ENCODE measurements at regions not wholly inside any gene's neighbourhood (a gene's known extent, or its start where the extent isn't known, plus 50 kb on each side); places are given as distances from the start of the nearest gene placed in this dataset.
"Not testable (repeated sequence)": the region's sequence is repeated elsewhere in the genome, so short reads cannot be mapped to it uniquely, and the experiment has no call there.

- no peaks in the 10 kb centered on the region for H3K9me3 ChIP-seq (ENCODE audit: control insufficient read depth, low read depth, low read length)
- dilution Hi-C loops (cut with MboI; ENCODE audit: extremely low pct_ligation_motif_present, low sequenced_read_pairs) = no loop called here
- no peak overlapping the region for H3K9ac ChIP-seq (ENCODE audit: control insufficient read depth, extremely low read depth, insufficient read depth, low read length)
- no peak overlapping the region for H3K27ac ChIP-seq (ENCODE audit: control insufficient read depth, insufficient read depth, low read length)
- H3K36me3 ChIP-seq (ENCODE audit: control insufficient read depth in 2 of 2, extremely low read depth in 1 of 2, insufficient read depth in 2 of 2, low read length in 2 of 2) = no peaks in the 10 kb centered on the region
- no peaks in the 10 kb centered on the region for H4K20me1 ChIP-seq (ENCODE audit: control insufficient read depth, extremely low read depth, insufficient read depth, low read length)
- no peaks in the 10 kb centered on the region for H3K9me1 ChIP-seq (ENCODE audit: control insufficient read depth, extremely low read depth, insufficient read depth, low read length)
- FAIRE-seq = no peak
- no peak overlapping the region for H3K4me2 ChIP-seq (ENCODE audit: control insufficient read depth, extremely low read depth, insufficient read depth, low read depth, low read length)
- H3K4me1 ChIP-seq (ENCODE audit: control insufficient read depth, extremely low read depth, insufficient read depth, low read length) = no peaks in the 10 kb centered on the region
- no peaks in the 10 kb centered on the region for H3K27me3 ChIP-seq (ENCODE audit: control insufficient read depth, extremely low read depth, insufficient read depth, low read length)
- no peak for DNase-seq (ENCODE audit: low read depth, low spot score)
- H3K79me2 ChIP-seq (ENCODE audit: control insufficient read depth, insufficient read depth, low read length) = no peaks in the 10 kb centered on the region
- H2AFZ ChIP-seq (ENCODE audit: control insufficient read depth, low read length) = no peak overlapping the region
- no peak overlapping the region for H3K4me3 ChIP-seq (ENCODE audit: control insufficient read depth in 2 of 3, extremely low read depth in 1 of 3, insufficient read depth in 2 of 3, low read depth in 1 of 3, low read length in 3 of 3)
- TF ChIP-seq EZH2 (IDR thresholded peaks at IDR 0.05; ENCODE audit: low read length) (no peak), CTCF (optimal IDR thresholded peaks at IDR 0.05 in 1 of 3, IDR thresholded peaks at IDR 0.05 in 1 of 3, conservative IDR thresholded peaks at IDR 0.05 in 1 of 3; ENCODE audit: extremely low read depth in 1 of 3, insufficient read depth in 2 of 3, low read length in 3 of 3) (no peak)
Measured at GRCh38 chr3:166425021-166425420, 587.8 kb upstream of the BCHE start.

GRCh38 chr3:166423824-166424513 is 586.7 kb upstream of the BCHE start:
- H4K20me1 ChIP-seq (ENCODE audit: control insufficient read depth, extremely low read depth, insufficient read depth, low read length); H3K9me3 ChIP-seq (ENCODE audit: control insufficient read depth, low read depth, low read length); H3K4me2 ChIP-seq (ENCODE audit: control insufficient read depth, extremely low read depth, insufficient read depth, low read depth, low read length); DNase-seq (ENCODE audit: low read depth, low spot score); H3K27me3 ChIP-seq (ENCODE audit: control insufficient read depth, extremely low read depth, insufficient read depth, low read length); dilution Hi-C loops (cut with MboI; ENCODE audit: extremely low pct_ligation_motif_present, low sequenced_read_pairs); H3K9me1 ChIP-seq (ENCODE audit: control insufficient read depth, extremely low read depth, insufficient read depth, low read length); H3K4me3 ChIP-seq (ENCODE audit: control insufficient read depth in 2 of 3, extremely low read depth in 1 of 3, insufficient read depth in 2 of 3, low read depth in 1 of 3, low read length in 3 of 3); H3K4me1 ChIP-seq (ENCODE audit: control insufficient read depth, extremely low read depth, insufficient read depth, low read length); H3K9ac ChIP-seq (ENCODE audit: control insufficient read depth, extremely low read depth, insufficient read depth, low read length); FAIRE-seq; H3K27ac ChIP-seq (ENCODE audit: control insufficient read depth, insufficient read depth, low read length); H2AFZ ChIP-seq (ENCODE audit: control insufficient read depth, low read length); H3K79me2 ChIP-seq (ENCODE audit: control insufficient read depth, insufficient read depth, low read length); H3K36me3 ChIP-seq (ENCODE audit: control insufficient read depth in 2 of 2, extremely low read depth in 1 of 2, insufficient read depth in 2 of 2, low read length in 2 of 2): not testable (repeated sequence)

GRCh38 chr3:166422556-166422955 is 585.3 kb upstream of the BCHE start:
- Histone ChIP-seq H3K9ac (ENCODE audit: control insufficient read depth, extremely low read depth, insufficient read depth, low read length) (no peak overlapping the region), H3K9me1 (ENCODE audit: control insufficient read depth, extremely low read depth, insufficient read depth, low read length) (no peaks in the 10 kb centered on the region), H3K4me2 (ENCODE audit: control insufficient read depth, extremely low read depth, insufficient read depth, low read depth, low read length) (no peak overlapping the region), H3K9me3 (ENCODE audit: control insufficient read depth, low read depth, low read length) (no peaks in the 10 kb centered on the region), H3K79me2 (ENCODE audit: control insufficient read depth, insufficient read depth, low read length) (no peaks in the 10 kb centered on the region), H4K20me1 (ENCODE audit: control insufficient read depth, extremely low read depth, insufficient read depth, low read length) (no peaks in the 10 kb centered on the region), H2AFZ (ENCODE audit: control insufficient read depth, low read length) (no peak overlapping the region), H3K4me3 (ENCODE audit: control insufficient read depth in 2 of 3, extremely low read depth in 1 of 3, insufficient read depth in 2 of 3, low read depth in 1 of 3, low read length in 3 of 3) (no peak overlapping the region), H3K27ac (ENCODE audit: control insufficient read depth, insufficient read depth, low read length) (no peak overlapping the region), H3K36me3 (ENCODE audit: control insufficient read depth in 2 of 2, extremely low read depth in 1 of 2, insufficient read depth in 2 of 2, low read length in 2 of 2) (no peaks in the 10 kb centered on the region), H3K4me1 (ENCODE audit: control insufficient read depth, extremely low read depth, insufficient read depth, low read length) (no peaks in the 10 kb centered on the region), H3K27me3 (ENCODE audit: control insufficient read depth, extremely low read depth, insufficient read depth, low read length) (no peaks in the 10 kb centered on the region)
- dilution Hi-C loops (cut with MboI; ENCODE audit: extremely low pct_ligation_motif_present, low sequenced_read_pairs) = no loop called here
- FAIRE-seq = no peak
- DNase-seq (ENCODE audit: low read depth, low spot score) = no peak
- no peak for TF ChIP-seq CTCF (optimal IDR thresholded peaks at IDR 0.05 in 1 of 3, IDR thresholded peaks at IDR 0.05 in 1 of 3, conservative IDR thresholded peaks at IDR 0.05 in 1 of 3; ENCODE audit: extremely low read depth in 1 of 3, insufficient read depth in 2 of 3, low read length in 3 of 3)
- no peak for TF ChIP-seq EZH2 (IDR thresholded peaks at IDR 0.05; ENCODE audit: low read length)

Measured in keratinocyte (primary cell).